Lower leg skin (tissue), 3 donors: ENCODE measurements at regions not wholly inside any gene's neighbourhood (a gene's known extent, or its start where the extent isn't known, plus 50 kb on each side); places are given as distances from the start of the nearest gene placed in this dataset.

Source experiments
- CTCF ChIP-seq, 3 donors: fragments of 450-650 bp; IDR thresholded peaks; one replicate each; pipeline ENCODE4 v1.5.1; 2016; ENCODE audit warnings: antibody characterized with exemption in 3 of 3, mild to moderate bottlenecking in 3 of 3, moderate library complexity in 2 of 3
- POLR2A ChIP-seq, 2 donors: fragments of 450-650 bp; IDR thresholded peaks; one replicate each; pipeline ENCODE4 v1.6.1; 2016 to 2017; ENCODE audit warnings: antibody characterized with exemption in 2 of 2, mild to moderate bottlenecking in 1 of 2, moderate library complexity in 1 of 2

- TF ChIP-seq CTCF (IDR thresholded peaks at IDR 0.05): no peak
- TF ChIP-seq POLR2A (IDR thresholded peaks at IDR 0.05): no peak
These were observed 235.5 kb downstream of the BMP7 start for GRCh38 chr20:57030611-57031600.
